HG03469 (cell line): ENCODE measurements at regions not wholly inside any gene's neighbourhood (a gene's known extent, or its start where the extent isn't known, plus 50 kb on each side); places are given as distances from the start of the nearest gene placed in this dataset.

Source experiments
- ATAC-seq: cut with Tn5 transposase; IDR thresholded peaks from one replicate; pipeline ENCODE4 v1.9.1; 2021; ENCODE audit warnings: mild to moderate bottlenecking, moderate library complexity, moderate number of reproducible peaks; ENCODE audit not compliant: unreplicated experiment

- no peak for ATAC-seq
Measured at GRCh38 chr2:62566847-62567246, 60.9 kb upstream of the TMEM17 start.

- ATAC-seq, result no peak
Measured at GRCh38 chr2:62565309-62565908, 59.4 kb upstream of the TMEM17 start.

- ATAC-seq, result no peak
Measured at GRCh38 chr2:62564380-62565137, 58.6 kb upstream of the TMEM17 start.

- ATAC-seq, result no peak
Measured at GRCh38 chr2:62561586-62561985, 55.6 kb upstream of the TMEM17 start.

GRCh38 chr2:62559582-62559981 is 53.6 kb upstream of the TMEM17 start:
- ATAC-seq, result no peak

GRCh38 chr2:62558743-62559142 is 52.7 kb upstream of the TMEM17 start:
- ATAC-seq, result no peak

GRCh38 chr2:62556086-62556485 is 50.1 kb upstream of the TMEM17 start:
- no peak for ATAC-seq
